HCT116 (cell line): ENCODE measurements at regions not wholly inside any gene's neighbourhood (a gene's known extent, or its start where the extent isn't known, plus 50 kb on each side); places are given as distances from the start of the nearest gene placed in this dataset.

ENCODE experiments used
- ATAC-seq: fragments of 200-7000 bp; cut with Tn5 transposase; 2 replicates; pipeline ENCODE4 v1.9.1; 2020; ENCODE audit warnings: mild to moderate bottlenecking, moderate library complexity
- BruUV-seq: library from RNA; stranded (reverse); fragments of 400-500 nt; replicated peaks from 2 replicates; lab custom pipeline; 2021; lab: Mats Ljungman, UMichigan
- CTCF ChIA-PET: fragments of 300-600 bp; sonication (Branson Sonifier 250); formaldehyde crosslinking; loops from one replicate; lab custom pipeline; 2021; ENCODE audit warnings: antibody characterized with exemption; lab: Charles Lee
- POLR2A ChIA-PET: fragments of 300-600, 350-600 bp; sonication (Branson Sonifier 250); formaldehyde crosslinking; loops from one replicate; lab custom pipeline; 2021; ENCODE audit warnings: antibody characterized with exemption; lab: Charles Lee
- RAD21 ChIA-PET, 2 experiments: fragments of 300-600 bp; sonication (Branson Sonifier 250); formaldehyde crosslinking; loops; one replicate each; lab custom pipeline; 2023; ENCODE audit warnings: low total read pairs in 2 of 2; ENCODE audit not compliant: uncharacterized antibody in 2 of 2, unreplicated experiment in 2 of 2, low non-redundant PET in 1 of 2; lab: Charles Lee
- DNase-seq: peaks from one replicate; pipeline ENCODE4 v3.0.0-alpha.2; 2010; ENCODE audit warnings: low read depth, low spot score
- H2AFZ ChIP-seq: fragments of 200-600 bp; shearing (Covaris generic), sonication (generic); 2 replicates; pipeline ENCODE4 v1.6.1; 2017; ENCODE audit warnings: low read depth, mixed run types, mixed read lengths, antibody characterized with exemption, low read length; ENCODE audit not compliant: poor library complexity, severe bottlenecking
- H3K27ac ChIP-seq: 2 replicates; pipeline ENCODE4 v1.5.1; 2012; ENCODE audit warnings: low read depth, low read length
- H3K27me3 ChIP-seq: fragments of 200-600 bp; sonication (generic); 2 replicates; pipeline ENCODE4 v1.6.1; 2016; ENCODE audit warnings: mixed run types, low read length, mixed read lengths; ENCODE audit not compliant: insufficient read depth
- H3K36me3 ChIP-seq, 2 experiments: fragments of 200-500 bp in 1 of 2; fragments of 200-600 bp in 1 of 2; sonication (Bioruptor generic) in 1 of 2; sonication (generic) in 1 of 2; 2 replicates each; pipeline versions ENCODE4 v1.5.1 to v1.6.1; 2014 to 2016; ENCODE audit warnings: low read length in 2 of 2, inconsistent platforms in 1 of 2, mixed read lengths in 1 of 2, mixed run types in 1 of 2; ENCODE audit not compliant: insufficient read depth in 2 of 2, control insufficient read depth in 1 of 2
- H3K4me1 ChIP-seq, 2 experiments: fragments of 200-600 bp in 1 of 2; sonication (generic) in 1 of 2; 2 replicates each; pipeline versions ENCODE4 v1.5.1 to v1.6.1; 2012 to 2017; ENCODE audit warnings: low read length in 2 of 2, inconsistent platforms in 1 of 2, mild to moderate bottlenecking in 1 of 2, mixed read lengths in 1 of 2, mixed run types in 1 of 2, moderate library complexity in 1 of 2; ENCODE audit not compliant: insufficient read depth in 2 of 2, control insufficient read depth in 1 of 2
- H3K4me2 ChIP-seq: fragments of 200-600 bp; sonication (generic); 2 replicates; pipeline ENCODE4 v1.6.1; 2017; ENCODE audit warnings: mixed run types, low read length, mixed read lengths
- H3K4me3 ChIP-seq, 2 experiments: fragments of 200-600 bp in 1 of 2; sonication (generic) in 1 of 2; replicated peaks in 1 of 2; 2 replicates each; pipeline ENCODE4 v1.5.1; 2011 to 2016; ENCODE audit warnings: low read length in 2 of 2, control low read depth in 1 of 2, low read depth in 1 of 2, mild to moderate bottlenecking in 1 of 2, mixed read lengths in 1 of 2, mixed run types in 1 of 2
- H3K79me2 ChIP-seq: fragments of 200-600 bp; sonication (generic); 2 replicates; pipeline ENCODE4 v1.6.1; 2017; ENCODE audit warnings: mild to moderate bottlenecking, mixed run types, low read length, moderate library complexity, mixed read lengths; ENCODE audit not compliant: insufficient read depth
- H3K9ac ChIP-seq: fragments of 200-600 bp; sonication (generic); 2 replicates; pipeline ENCODE4 v1.6.1; 2016; ENCODE audit warnings: low read length, mixed read lengths
- H3K9me2 ChIP-seq: fragments of 200-600 bp; sonication (generic), shearing (Covaris generic); 2 replicates; pipeline ENCODE4 v1.6.1; 2017; ENCODE audit warnings: mixed run types, mild to moderate bottlenecking, moderate library complexity; ENCODE audit not compliant: insufficient read depth
- H3K9me3 ChIP-seq, 2 experiments: fragments of 200-500 bp in 1 of 2; fragments of 200-600 bp in 1 of 2; sonication (Bioruptor generic) in 1 of 2; sonication (generic) in 1 of 2; 2 replicates each; pipeline ENCODE4 v1.6.1; 2014 to 2017; ENCODE audit warnings: low read length in 2 of 2, mixed read lengths in 2 of 2, inconsistent platforms in 1 of 2, low read depth in 1 of 2, mild to moderate bottlenecking in 1 of 2, mixed run types in 1 of 2, moderate library complexity in 1 of 2; ENCODE audit not compliant: control insufficient read depth in 1 of 2, insufficient read depth in 1 of 2
- H4K20me1 ChIP-seq: fragments of 200-600 bp; sonication (generic), shearing (Covaris generic); 2 replicates; pipeline ENCODE4 v1.6.1; 2017; ENCODE audit warnings: mixed run types, mild to moderate bottlenecking, moderate library complexity; ENCODE audit not compliant: insufficient read depth
- CBX3 ChIP-seq: IDR thresholded peaks from 2 replicates; pipeline ENCODE4 v1.6.1; 2012; ENCODE audit warnings: low read depth
- CEBPB ChIP-seq: IDR thresholded peaks from 2 replicates; pipeline ENCODE4 v1.6.1; 2012; ENCODE audit warnings: low read depth
- EGR1 ChIP-seq: IDR thresholded peaks from 2 replicates; pipeline ENCODE4 v1.6.1; 2012; ENCODE audit warnings: low read depth
- EZH2 ChIP-seq: fragments of 200-600 bp; sonication (generic); IDR thresholded peaks from 2 replicates; pipeline ENCODE4 v1.6.1; 2017; ENCODE audit warnings: antibody characterized with exemption, mixed run types
- EZH2phosphoT487 ChIP-seq: fragments of 200-600 bp; IDR thresholded peaks from 2 replicates; pipeline ENCODE4 v1.6.1; 2018; ENCODE audit warnings: antibody characterized with exemption, borderline replicate concordance
- FOSL1 ChIP-seq: IDR thresholded peaks from 2 replicates; pipeline ENCODE4 v1.6.1; 2012; ENCODE audit warnings: low read depth
- JUND ChIP-seq: IDR thresholded peaks from 2 replicates; pipeline ENCODE4 v1.6.1; 2012
- MAX ChIP-seq: IDR thresholded peaks from 2 replicates; pipeline ENCODE4 v1.6.1; 2012
- POLR2A ChIP-seq: IDR thresholded peaks from 2 replicates; pipeline ENCODE4 v1.7.0; 2011; ENCODE audit warnings: borderline replicate concordance; ENCODE audit not compliant: insufficient read depth, insufficient read length; ENCODE audit errors: extremely low read depth
- POLR2AphosphoS5 ChIP-seq: IDR thresholded peaks from 2 replicates; pipeline ENCODE4 v1.6.1; 2011; ENCODE audit warnings: mild to moderate bottlenecking, low read depth, low read length, moderate library complexity
- RAD21 ChIP-seq: IDR thresholded peaks from 2 replicates; pipeline ENCODE4 v1.6.1; 2012; ENCODE audit warnings: low read depth, mild to moderate bottlenecking
- REST ChIP-seq: IDR thresholded peaks from 2 replicates; pipeline ENCODE4 v1.6.1; 2012; ENCODE audit warnings: low read depth
- SIN3A ChIP-seq: IDR thresholded peaks from 2 replicates; pipeline ENCODE4 v1.6.1; 2012; ENCODE audit warnings: low read depth
- SP1 ChIP-seq: IDR thresholded peaks from 2 replicates; pipeline ENCODE4 v1.6.1; 2012; ENCODE audit warnings: low read depth
- TCF7L2 ChIP-seq: IDR thresholded peaks from 2 replicates; pipeline ENCODE4 v1.7.0; 2011; ENCODE audit warnings: borderline replicate concordance, inconsistent platforms; ENCODE audit not compliant: insufficient read depth, insufficient read length; ENCODE audit errors: extremely low read depth
- YY1 ChIP-seq: IDR thresholded peaks from 2 replicates; pipeline ENCODE4 v1.6.1; 2011; ENCODE audit warnings: low read length, low read depth, moderate library complexity, mild to moderate bottlenecking; ENCODE audit not compliant: insufficient replicate concordance; ENCODE audit errors: extremely low read depth
- ZFX ChIP-seq: fragments of 450-650 bp; IDR thresholded peaks from 2 replicates; pipeline ENCODE4 v1.6.1; 2017
- ZNF274 ChIP-seq: fragments of 200-500 bp; sonication (Bioruptor generic); IDR thresholded peaks from 2 replicates; pipeline ENCODE4 v1.6.1; 2014; ENCODE audit warnings: mild to moderate bottlenecking, low read depth, low read length, inconsistent platforms
- intact Hi-C: fragments of 100-400 bp; cut with micrococcal nuclease; formaldehyde crosslinking; loops from 2 replicates; pipeline ENCODE4 v1.10.0; 2022

- TF ChIP-seq EGR1 = no peak
Observed at GRCh38 chr5:76014005-76014404, 69.2 kb upstream of the SV2C start (continued).

GRCh38 chr5:76007904-76008303 is 75.3 kb upstream of the SV2C start:
- Histone ChIP-seq H3K27ac (no peak overlapping the region), H3K9me3 (no peaks in the 10 kb centered on the region), H3K27me3 (peaks cover 54% of the 10 kb centered on the region), H3K36me3 (no peaks in the 10 kb centered on the region), H3K4me1 (no peaks in the 10 kb centered on the region), H3K9me2 (no peaks in the 10 kb centered on the region), H3K79me2 (no peaks in the 10 kb centered on the region), H2AFZ (no peak overlapping the region), H4K20me1 (no peaks in the 10 kb centered on the region), H3K9ac (no peak overlapping the region), H3K4me3 (no peak overlapping the region), H3K4me2 (no peak overlapping the region)
- CTCF ChIA-PET = no interaction called here
- no peak for TF ChIP-seq CEBPB
- TF ChIP-seq EGR1 = no peak
- no peak for TF ChIP-seq EZH2
- TF ChIP-seq JUND = no peak
- no peak for TF ChIP-seq SIN3A
- no peak for ATAC-seq
- no peak for DNase-seq
- RAD21 ChIA-PET = no interaction called here
- no TSS peak for BruUV-seq
- POLR2A ChIA-PET = no interaction called here
- intact Hi-C loops = no loop called here

GRCh38 chr5:76000582-76000981 is 82.6 kb upstream of the SV2C start:
- Histone ChIP-seq H4K20me1 (no peaks in the 10 kb centered on the region), H3K36me3 (no peaks in the 10 kb centered on the region), H3K4me1 (no peaks in the 10 kb centered on the region), H2AFZ (no peak overlapping the region), H3K9me3 (no peaks in the 10 kb centered on the region)
- ATAC-seq = no peak
- CTCF ChIA-PET = no interaction called here
- TF ChIP-seq ZNF274 (no peak), EGR1 (no peak), CBX3 (no peak), REST (no peak), ZFX (no peak), TCF7L2 (no peak), RAD21 (no peak), EZH2phosphoT487 (no peak), CEBPB (no peak), FOSL1 (no peak), YY1 (no peak), MAX (no peak), SIN3A (no peak), POLR2AphosphoS5 (no peak), POLR2A (no peak), SP1 (no peak)
- TF ChIP-seq, all 23 proteins: peak for 0
- Histone ChIP-seq H3K9ac (no peak overlapping the region), H3K27me3 (peaks cover 17% of the 10 kb centered on the region), H3K27ac (no peak overlapping the region), H3K79me2 (no peaks in the 10 kb centered on the region), H3K4me2 (no peak overlapping the region), H3K4me3 (no peak overlapping the region), H3K9me2 (no peaks in the 10 kb centered on the region)
- ChIA-PET RAD21 (no interaction called here), POLR2A (no interaction called here)
- DNase-seq = no peak
- BruUV-seq = no TSS peak
- intact Hi-C loops = no loop called here
